ENCODE measurements at regions not wholly inside any gene's neighbourhood (a gene's known extent, or its start where the extent isn't known, plus 50 kb on each side); places are given as distances from the start of the nearest gene placed in this dataset.

- no peak for TF ChIP-seq CTCF (IDR thresholded peaks at IDR 0.05; ENCODE audit: low read depth, low read length, poor library complexity, severe bottlenecking)
- no peak for TF ChIP-seq EZH2phosphoT487 (IDR thresholded peaks at IDR 0.05; ENCODE audit: borderline replicate concordance, low read length)
- Histone ChIP-seq H3K27ac (ENCODE audit: low read depth, low read length) (no peak overlapping the region), H4K20me1 (ENCODE audit: control insufficient read depth, insufficient read depth, low read depth, low read length) (no peaks in the 10 kb centered on the region)
These were observed 417.1 kb upstream of the CDH11 start for GRCh38 chr16:65538976-65539375.

GRCh38 chr16:65537336-65537735 lies 415.5 kb upstream of the CDH11 start:
- no peaks in the 10 kb centered on the region for H3K27me3 ChIP-seq (ENCODE audit: control insufficient read depth, low read length)
- no peak overlapping the region for H3K4me3 ChIP-seq (ENCODE audit: low read length)
- no peaks in the 10 kb centered on the region for H3K4me1 ChIP-seq (ENCODE audit: control insufficient read depth, low read length)
- no peaks in the 10 kb centered on the region for H3K79me2 ChIP-seq (ENCODE audit: control insufficient read depth, low read length)
- H4K20me1 ChIP-seq (ENCODE audit: control insufficient read depth, insufficient read depth, low read depth, low read length): no peaks in the 10 kb centered on the region
- peaks cover under 1% of the 10 kb centered on the region; the same call in 1 of the 2 replicates for H3K9me3 ChIP-seq (ENCODE audit: control insufficient read depth, insufficient read depth, low read length)
- H3K9me2 ChIP-seq (replicated peaks; ENCODE audit: control insufficient read depth, low read length): no peaks in the 10 kb centered on the region; the same call in 1 of the 2 replicates
- no peak overlapping the region for H3K27ac ChIP-seq (ENCODE audit: low read depth, low read length)
- no peak overlapping the region for H3K4me2 ChIP-seq (ENCODE audit: low read length)
- H3F3A ChIP-seq (ENCODE audit: control insufficient read depth, insufficient read depth): no peaks in the 10 kb centered on the region
- no peaks in the 10 kb centered on the region for H3K36me3 ChIP-seq (ENCODE audit: control insufficient read depth, low read length)
- TF ChIP-seq EZH2phosphoT487 (IDR thresholded peaks at IDR 0.05; ENCODE audit: borderline replicate concordance, low read length): no peak
- no peak for TF ChIP-seq CTCF (IDR thresholded peaks at IDR 0.05; ENCODE audit: low read depth, low read length, poor library complexity, severe bottlenecking)

More at GRCh38 chr16:65538976-65539375, 417.1 kb upstream of the CDH11 start:
- H3K9me2 ChIP-seq (replicated peaks; ENCODE audit: control insufficient read depth, low read length): no peaks in the 10 kb centered on the region; the same call in 1 of the 2 replicates
- H3K4me2 ChIP-seq (ENCODE audit: low read length): no peak overlapping the region
- no peaks in the 10 kb centered on the region for H3K36me3 ChIP-seq (ENCODE audit: control insufficient read depth, low read length)
- no peak overlapping the region for H3K4me3 ChIP-seq (ENCODE audit: low read length)
- H3K79me2 ChIP-seq (ENCODE audit: control insufficient read depth, low read length): no peaks in the 10 kb centered on the region
- no peaks in the 10 kb centered on the region for H3F3A ChIP-seq (ENCODE audit: control insufficient read depth, insufficient read depth)
- H3K27me3 ChIP-seq (ENCODE audit: control insufficient read depth, low read length): no peaks in the 10 kb centered on the region
- H3K4me1 ChIP-seq (ENCODE audit: control insufficient read depth, low read length): no peaks in the 10 kb centered on the region
- H3K9me3 ChIP-seq (ENCODE audit: control insufficient read depth, insufficient read depth, low read length): no peaks in the 10 kb centered on the region

- Histone ChIP-seq H4K20me1 (ENCODE audit: control insufficient read depth, insufficient read depth, low read depth, low read length) (no peaks in the 10 kb centered on the region), H3K4me3 (ENCODE audit: low read length) (no peak overlapping the region), H3K36me3 (ENCODE audit: control insufficient read depth, low read length) (no peaks in the 10 kb centered on the region), H3F3A (ENCODE audit: control insufficient read depth, insufficient read depth) (no peaks in the 10 kb centered on the region), H3K4me2 (ENCODE audit: low read length) (no peak overlapping the region), H3K27me3 (ENCODE audit: control insufficient read depth, low read length) (no peaks in the 10 kb centered on the region), H3K79me2 (ENCODE audit: control insufficient read depth, low read length) (no peaks in the 10 kb centered on the region), H3K4me1 (ENCODE audit: control insufficient read depth, low read length) (no peaks in the 10 kb centered on the region), H3K9me2 (replicated peaks; ENCODE audit: control insufficient read depth, low read length) (no peaks in the 10 kb centered on the region), H3K9me3 (ENCODE audit: control insufficient read depth, insufficient read depth, low read length) (peaks cover 3% of the 10 kb centered on the region; the same call in 1 of the 2 replicates), H3K27ac (ENCODE audit: low read depth, low read length) (no peak overlapping the region)
- TF ChIP-seq CTCF (IDR thresholded peaks at IDR 0.05; ENCODE audit: low read depth, low read length, poor library complexity, severe bottlenecking) (no peak), EZH2phosphoT487 (IDR thresholded peaks at IDR 0.05; ENCODE audit: borderline replicate concordance, low read length) (no peak)
These were observed 412.3 kb upstream of the CDH11 start for GRCh38 chr16:65534121-65534528.

Data from DOHH2 (cell line).